ENCODE measurements at regions not wholly inside any gene's neighbourhood (a gene's known extent, or its start where the extent isn't known, plus 50 kb on each side); places are given as distances from the start of the nearest gene placed in this dataset.

DNA sequence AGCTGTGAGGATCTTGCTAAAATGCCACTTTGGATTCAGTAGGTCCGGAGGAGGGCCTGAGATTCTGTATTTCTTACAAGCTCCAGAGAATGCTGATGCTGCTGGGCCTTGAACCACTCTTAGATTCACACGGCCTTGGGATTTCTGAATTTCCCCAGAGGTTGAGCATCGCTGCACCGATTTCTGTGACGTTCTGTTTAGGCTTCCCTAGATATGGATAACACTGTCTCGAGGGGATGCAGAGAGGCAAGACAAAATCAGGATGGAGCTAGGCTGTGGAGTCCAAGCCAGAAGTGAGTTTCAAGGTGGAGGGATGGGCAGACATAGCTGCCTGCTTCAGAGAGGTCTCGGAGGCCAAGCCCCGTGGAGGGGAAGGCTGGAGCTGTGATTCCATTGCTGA is 415.9 kb upstream of the PROX1 start:
- H3K4me2 ChIP-seq (ENCODE audit: low read depth, low read length) = no peak overlapping the region
- peaks cover 24% of the 10 kb centered on the region for H3K9me3 ChIP-seq (ENCODE audit: control insufficient read depth, insufficient read depth, low read length)
- H3K9ac ChIP-seq (ENCODE audit: low read depth, low read length) = no peak overlapping the region
- no peak overlapping the region for H3K27ac ChIP-seq (ENCODE audit: insufficient read depth, low read length)
- no peak overlapping the region for H3K56ac ChIP-seq (ENCODE audit: extremely low read depth, insufficient read depth, low read length)
- H4K91ac ChIP-seq (ENCODE audit: insufficient read depth, low read depth, low read length) = no peak overlapping the region
- DNase-seq (no peak), ATAC-seq (ENCODE audit: low read depth) (no peak)
- no peak overlapping the region for H3K4ac ChIP-seq (ENCODE audit: low read depth, low read length)
- H4K5ac ChIP-seq (ENCODE audit: low read depth, low read length) = no peak overlapping the region
- in situ Hi-C loops (cut with MboI; ENCODE audit: low sequenced_read_pairs) (no loop called here), dilution Hi-C loops (cut with HindIII; ENCODE audit: low sequenced_read_pairs, unreplicated experiment) (no loop called here), intact Hi-C loops (cut with micrococcal nuclease) (no loop called here)
- no peak overlapping the region for H3K14ac ChIP-seq (replicated peaks; ENCODE audit: low read depth, low read length)
- ChIA-PET POLR2A (ENCODE audit: unreplicated experiment) (no interaction called here), CTCF (no interaction called here)
- no peak overlapping the region for H3K23ac ChIP-seq (ENCODE audit: low read depth, low read length)
- no peak overlapping the region for H3K4me3 ChIP-seq (ENCODE audit: insufficient read depth, low read depth, low read length)
- no peak overlapping the region for H2BK5ac ChIP-seq (ENCODE audit: low read depth, low read length, poor library complexity, severe bottlenecking)
- no CpG with 5 or more reads among the region's 8 CpGs for WGBS, 2 experiments (ENCODE audit: extremely low coverage in 2 of 2, insufficient read length in 1 of 2)
- H2AK5ac ChIP-seq (ENCODE audit: low read depth, low read length) = no peak overlapping the region
- no peaks in the 10 kb centered on the region for H3K36me3 ChIP-seq (ENCODE audit: control insufficient read depth, insufficient read depth, low read length)
- no peaks in the 10 kb centered on the region for H3K79me1 ChIP-seq (ENCODE audit: low read depth in 1 of 2, low read length in 2 of 2)
- H3K27me3 ChIP-seq (ENCODE audit: control insufficient read depth, insufficient read depth, low read length) = no peaks in the 10 kb centered on the region
- no peak overlapping the region for H4K8ac ChIP-seq (ENCODE audit: low read depth in 2 of 2, low read length in 2 of 2)
- no peak overlapping the region for H2BK20ac ChIP-seq (ENCODE audit: low read depth, low read length)
- no peak overlapping the region for H2AFZ ChIP-seq (replicated peaks; ENCODE audit: low read length, poor library complexity)
- H2BK120ac ChIP-seq (ENCODE audit: low read depth, low read length) = no peak overlapping the region
- no TSS peak for BruUV-seq (replicated peaks)
- no peaks in the 10 kb centered on the region for H3K4me1 ChIP-seq (ENCODE audit: control insufficient read depth, insufficient read depth, low read length)
- no peaks in the 10 kb centered on the region for H3K9me1 ChIP-seq (ENCODE audit: insufficient read depth, low read length)
- no peak for TF ChIP-seq SMC3 (IDR thresholded peaks at IDR 0.05; ENCODE audit: low read depth, low read length)
- no peak for TF ChIP-seq MAFK (IDR thresholded peaks at IDR 0.05; ENCODE audit: low read depth, low read length)
- no peak for TF ChIP-seq MXI1 (IDR thresholded peaks at IDR 0.05; ENCODE audit: borderline replicate concordance, low read depth, low read length)
- TF ChIP-seq RCOR1 (IDR thresholded peaks at IDR 0.05; ENCODE audit: insufficient replicate concordance, low read length) = no peak
- no peak overlapping the region for H2AK9ac ChIP-seq (replicated peaks; ENCODE audit: low read depth, low read length, poor library complexity)
- H2BK15ac ChIP-seq (ENCODE audit: low read depth, low read length) = no peak overlapping the region
- H4K20me1 ChIP-seq (ENCODE audit: insufficient read depth, low read length) = no peaks in the 10 kb centered on the region
- no peak overlapping the region for H3K18ac ChIP-seq (ENCODE audit: low read depth, low read length)

All from IMR-90 (cell line).